HEK293 (cell line): ENCODE measurements at regions not wholly inside any gene's neighbourhood (a gene's known extent, or its start where the extent isn't known, plus 50 kb on each side); places are given as distances from the start of the nearest gene placed in this dataset.

ENCODE experiments used
- CTCF ChIA-PET: fragments of 350-600 bp; formaldehyde crosslinking; extraction: SDS; loops from one replicate; lab custom pipeline; 2021; ENCODE audit warnings: antibody characterized with exemption; lab: Yijun Ruan, JAX
- POLR2A ChIA-PET: fragments of 300-600 bp; formaldehyde crosslinking; extraction: SDS; loops from one replicate; lab custom pipeline; 2020; ENCODE audit warnings: antibody characterized with exemption, inconsistent platforms; lab: Yijun Ruan, JAX
- H3K27ac ChIP-seq: fragments of 200-500 bp; sonication (Bioruptor generic); 2 replicates; pipeline ENCODE4 v1.5.1; 2014; ENCODE audit warnings: low read depth, low read length, control low read depth, inconsistent platforms; ENCODE audit errors: extremely low read depth
- H3K36me3 ChIP-seq, 2 experiments: fragments of 200-500 bp in 1 of 2; sonication (Bioruptor generic) in 1 of 2; 1 replicate in 1 of 2; 2 replicates in 1 of 2; pipeline ENCODE4 v1.5.1; 2014 to 2017; ENCODE audit warnings: inconsistent platforms in 2 of 2, low read length in 2 of 2; ENCODE audit not compliant: control insufficient read depth in 2 of 2, insufficient read depth in 1 of 2
- H3K4me1 ChIP-seq: fragments of 200-500 bp; sonication (Bioruptor generic); 2 replicates; pipeline ENCODE4 v1.5.1; 2014; ENCODE audit warnings: mild to moderate bottlenecking, low read length, inconsistent platforms; ENCODE audit not compliant: control insufficient read depth, insufficient read depth
- H3K4me3 ChIP-seq: 2 replicates; pipeline ENCODE4 v1.5.1; 2011; ENCODE audit warnings: low read depth, mild to moderate bottlenecking, control low read depth, low read length, moderate library complexity
- H3K9me3 ChIP-seq: fragments of 200-500 bp; sonication (Bioruptor generic); 2 replicates; pipeline ENCODE4 v1.5.1; 2014; ENCODE audit warnings: low read depth, low read length, inconsistent platforms; ENCODE audit not compliant: control insufficient read depth, insufficient read depth
- KLF8 ChIP-seq: fragments of 450-650 bp; formaldehyde crosslinking; IDR thresholded peaks from 2 replicates; pipeline ENCODE4 v1.5.1; 2016; ENCODE audit warnings: missing biosample characterization, missing genetic modification characterization
- SP7 ChIP-seq: fragments of 450-650 bp; formaldehyde crosslinking; IDR thresholded peaks from 2 replicates; pipeline ENCODE4 v1.5.1; 2016; ENCODE audit warnings: missing biosample characterization, missing genetic modification characterization
- ZBTB1 ChIP-seq: fragments of 450-650 bp; formaldehyde crosslinking; IDR thresholded peaks from 2 replicates; pipeline ENCODE4 v1.5.1; 2016; ENCODE audit warnings: missing biosample characterization, missing genetic modification characterization
- ZFP37 ChIP-seq: fragments of 450-650 bp; formaldehyde crosslinking; IDR thresholded peaks from 2 replicates; pipeline ENCODE4 v1.5.1; 2016; ENCODE audit warnings: missing biosample characterization, missing genetic modification characterization
- ZNF155 ChIP-seq: fragments of 450-650 bp; formaldehyde crosslinking; IDR thresholded peaks from 2 replicates; pipeline ENCODE4 v1.5.1; 2016; ENCODE audit warnings: missing biosample characterization, missing genetic modification characterization
- ZNF214 ChIP-seq: fragments of 450-650 bp; formaldehyde crosslinking; IDR thresholded peaks from 2 replicates; pipeline ENCODE4 v1.5.1; 2017; ENCODE audit warnings: missing biosample characterization, mild to moderate bottlenecking, missing genetic modification characterization, borderline replicate concordance
- ZNF23 ChIP-seq: fragments of 450-650 bp; formaldehyde crosslinking; IDR thresholded peaks from 2 replicates; pipeline ENCODE4 v1.5.1; 2016; ENCODE audit warnings: missing biosample characterization, missing genetic modification characterization, borderline replicate concordance
- ZNF239 ChIP-seq: fragments of 450-650 bp; formaldehyde crosslinking; IDR thresholded peaks from 2 replicates; pipeline ENCODE4 v1.5.1; 2016; ENCODE audit warnings: missing biosample characterization, missing genetic modification characterization
- ZNF350 ChIP-seq: fragments of 450-650 bp; formaldehyde crosslinking; IDR thresholded peaks from 2 replicates; pipeline ENCODE4 v1.5.0; 2017; ENCODE audit warnings: missing biosample characterization, mild to moderate bottlenecking, missing genetic modification characterization
- ZNF530 ChIP-seq: fragments of 450-650 bp; formaldehyde crosslinking; IDR thresholded peaks from 2 replicates; pipeline ENCODE4 v1.5.1; 2016; ENCODE audit warnings: low read depth, missing biosample characterization, missing genetic modification characterization
- ZNF561 ChIP-seq: fragments of 450-650 bp; IDR thresholded peaks from 2 replicates; pipeline ENCODE4 v1.5.1; 2018; ENCODE audit warnings: missing biosample characterization, missing genetic modification characterization, borderline replicate concordance
- ZNF600 ChIP-seq: fragments of 450-650 bp; formaldehyde crosslinking; IDR thresholded peaks from 2 replicates; pipeline ENCODE4 v1.5.1; 2016; ENCODE audit warnings: missing biosample characterization, missing genetic modification characterization
- ZNF768 ChIP-seq: fragments of 450-650 bp; formaldehyde crosslinking; IDR thresholded peaks from 2 replicates; pipeline ENCODE4 v1.5.1; 2018; ENCODE audit warnings: missing biosample characterization, mild to moderate bottlenecking, missing genetic modification characterization
- ZSCAN16 ChIP-seq: fragments of 450-650 bp; formaldehyde crosslinking; IDR thresholded peaks from 2 replicates; pipeline ENCODE4 v1.5.1; 2016; ENCODE audit warnings: missing biosample characterization, missing genetic modification characterization
- TF ChIP-seq, protein P1 (sequence below): fragments of 450-650 bp; formaldehyde crosslinking; IDR thresholded peaks from 2 replicates; pipeline ENCODE4 v1.5.1; 2016; ENCODE audit warnings: missing biosample characterization, missing genetic modification characterization
- TF ChIP-seq, protein P2 (sequence below): fragments of 450-650 bp; formaldehyde crosslinking; IDR thresholded peaks from 2 replicates; pipeline ENCODE4 v1.5.1; 2016; ENCODE audit warnings: missing biosample characterization, missing genetic modification characterization
- TF ChIP-seq, protein P3 (sequence below): fragments of 450-650 bp; IDR thresholded peaks from 2 replicates; pipeline ENCODE4 v1.5.1; 2018; ENCODE audit warnings: missing biosample characterization, missing genetic modification characterization
- TF ChIP-seq, protein P4 (sequence below): fragments of 450-650 bp; formaldehyde crosslinking; IDR thresholded peaks from 2 replicates; pipeline ENCODE4 v1.5.1; 2016; ENCODE audit warnings: missing biosample characterization, missing genetic modification characterization
- TF ChIP-seq, protein P5 (sequence below): fragments of 450-650 bp; formaldehyde crosslinking; IDR thresholded peaks from 2 replicates; pipeline ENCODE4 v1.5.1; 2017; ENCODE audit warnings: missing biosample characterization, missing genetic modification characterization

DNA sequence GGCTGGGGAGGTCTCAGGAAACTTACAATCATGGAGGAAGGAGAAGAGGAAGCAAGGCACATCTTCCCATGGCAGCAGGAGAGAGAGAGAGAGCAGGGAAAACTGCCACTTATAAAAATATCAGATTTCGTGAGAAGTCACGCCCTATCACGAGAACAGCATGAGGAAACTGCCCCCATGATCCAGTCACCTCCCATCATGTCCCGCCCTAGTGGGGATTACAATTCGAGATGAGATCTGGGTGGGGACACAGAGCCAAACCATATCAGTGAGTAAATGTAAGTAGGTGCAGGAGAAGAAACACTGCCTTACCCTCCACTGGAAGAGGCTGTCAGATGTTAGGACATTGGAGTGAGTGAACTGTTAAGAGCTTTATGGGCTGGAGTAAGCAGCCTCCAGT, 270.4 kb downstream of the TFAP2C start (continued):
- TF ChIP-seq ZNF530 (tag by site-specific recombination) (no peak), ZNF600 (tag by site-specific recombination) (no peak), ZSCAN16 (tag by site-specific recombination) (no peak), ZNF239 (tag by site-specific recombination) (no peak), SP7 (tag by site-specific recombination) (0 out of 2 replicates have a peak, but pooled peaks have one; percentile 18), ZNF214 (tag by site-specific recombination) (no peak)
- TF ChIP-seq, protein P1, sequence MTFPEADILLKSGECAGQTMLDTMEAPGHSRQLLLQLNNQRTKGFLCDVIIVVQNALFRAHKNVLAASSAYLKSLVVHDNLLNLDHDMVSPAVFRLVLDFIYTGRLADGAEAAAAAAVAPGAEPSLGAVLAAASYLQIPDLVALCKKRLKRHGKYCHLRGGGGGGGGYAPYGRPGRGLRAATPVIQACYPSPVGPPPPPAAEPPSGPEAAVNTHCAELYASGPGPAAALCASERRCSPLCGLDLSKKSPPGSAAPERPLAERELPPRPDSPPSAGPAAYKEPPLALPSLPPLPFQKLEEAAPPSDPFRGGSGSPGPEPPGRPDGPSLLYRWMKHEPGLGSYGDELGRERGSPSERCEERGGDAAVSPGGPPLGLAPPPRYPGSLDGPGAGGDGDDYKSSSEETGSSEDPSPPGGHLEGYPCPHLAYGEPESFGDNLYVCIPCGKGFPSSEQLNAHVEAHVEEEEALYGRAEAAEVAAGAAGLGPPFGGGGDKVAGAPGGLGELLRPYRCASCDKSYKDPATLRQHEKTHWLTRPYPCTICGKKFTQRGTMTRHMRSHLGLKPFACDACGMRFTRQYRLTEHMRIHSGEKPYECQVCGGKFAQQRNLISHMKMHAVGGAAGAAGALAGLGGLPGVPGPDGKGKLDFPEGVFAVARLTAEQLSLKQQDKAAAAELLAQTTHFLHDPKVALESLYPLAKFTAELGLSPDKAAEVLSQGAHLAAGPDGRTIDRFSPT (tag by site-specific recombination): no peak

DNA sequence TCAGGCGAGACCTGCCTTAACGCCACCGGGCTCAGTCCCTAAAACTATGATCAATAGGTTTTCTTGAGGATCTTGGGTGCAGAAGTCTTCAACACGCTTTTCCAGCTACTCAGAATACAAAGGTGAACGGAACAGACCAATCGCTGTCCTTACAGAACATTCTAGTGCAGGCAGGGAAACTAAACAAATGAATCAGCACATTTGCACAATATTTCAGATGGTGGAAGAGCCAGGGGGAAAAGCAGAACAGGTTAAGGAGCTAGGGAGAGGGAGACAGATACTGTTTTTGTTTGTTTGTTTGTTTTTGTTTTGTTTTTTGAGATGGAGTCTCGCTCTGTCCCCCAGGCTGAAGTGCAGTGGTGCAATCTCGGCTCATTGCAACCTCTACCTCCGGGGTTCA, 271.1 kb downstream of the TFAP2C start:
- POLR2A ChIA-PET: no interaction called here
- no peaks in the 10 kb centered on the region for H3K4me1 ChIP-seq
- no peak for TF ChIP-seq ZFP37 (tag by site-specific recombination)
- TF ChIP-seq, protein P2, sequence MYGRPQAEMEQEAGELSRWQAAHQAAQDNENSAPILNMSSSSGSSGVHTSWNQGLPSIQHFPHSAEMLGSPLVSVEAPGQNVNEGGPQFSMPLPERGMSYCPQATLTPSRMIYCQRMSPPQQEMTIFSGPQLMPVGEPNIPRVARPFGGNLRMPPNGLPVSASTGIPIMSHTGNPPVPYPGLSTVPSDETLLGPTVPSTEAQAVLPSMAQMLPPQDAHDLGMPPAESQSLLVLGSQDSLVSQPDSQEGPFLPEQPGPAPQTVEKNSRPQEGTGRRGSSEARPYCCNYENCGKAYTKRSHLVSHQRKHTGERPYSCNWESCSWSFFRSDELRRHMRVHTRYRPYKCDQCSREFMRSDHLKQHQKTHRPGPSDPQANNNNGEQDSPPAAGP (tag by site-specific recombination): no peak
- TF ChIP-seq, protein P3, sequence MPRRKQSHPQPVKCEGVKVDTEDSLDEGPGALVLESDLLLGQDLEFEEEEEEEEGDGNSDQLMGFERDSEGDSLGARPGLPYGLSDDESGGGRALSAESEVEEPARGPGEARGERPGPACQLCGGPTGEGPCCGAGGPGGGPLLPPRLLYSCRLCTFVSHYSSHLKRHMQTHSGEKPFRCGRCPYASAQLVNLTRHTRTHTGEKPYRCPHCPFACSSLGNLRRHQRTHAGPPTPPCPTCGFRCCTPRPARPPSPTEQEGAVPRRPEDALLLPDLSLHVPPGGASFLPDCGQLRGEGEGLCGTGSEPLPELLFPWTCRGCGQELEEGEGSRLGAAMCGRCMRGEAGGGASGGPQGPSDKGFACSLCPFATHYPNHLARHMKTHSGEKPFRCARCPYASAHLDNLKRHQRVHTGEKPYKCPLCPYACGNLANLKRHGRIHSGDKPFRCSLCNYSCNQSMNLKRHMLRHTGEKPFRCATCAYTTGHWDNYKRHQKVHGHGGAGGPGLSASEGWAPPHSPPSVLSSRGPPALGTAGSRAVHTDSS (tag by site-specific recombination): no peak
- no peak for TF ChIP-seq ZBTB1
- TF ChIP-seq, protein P4, sequence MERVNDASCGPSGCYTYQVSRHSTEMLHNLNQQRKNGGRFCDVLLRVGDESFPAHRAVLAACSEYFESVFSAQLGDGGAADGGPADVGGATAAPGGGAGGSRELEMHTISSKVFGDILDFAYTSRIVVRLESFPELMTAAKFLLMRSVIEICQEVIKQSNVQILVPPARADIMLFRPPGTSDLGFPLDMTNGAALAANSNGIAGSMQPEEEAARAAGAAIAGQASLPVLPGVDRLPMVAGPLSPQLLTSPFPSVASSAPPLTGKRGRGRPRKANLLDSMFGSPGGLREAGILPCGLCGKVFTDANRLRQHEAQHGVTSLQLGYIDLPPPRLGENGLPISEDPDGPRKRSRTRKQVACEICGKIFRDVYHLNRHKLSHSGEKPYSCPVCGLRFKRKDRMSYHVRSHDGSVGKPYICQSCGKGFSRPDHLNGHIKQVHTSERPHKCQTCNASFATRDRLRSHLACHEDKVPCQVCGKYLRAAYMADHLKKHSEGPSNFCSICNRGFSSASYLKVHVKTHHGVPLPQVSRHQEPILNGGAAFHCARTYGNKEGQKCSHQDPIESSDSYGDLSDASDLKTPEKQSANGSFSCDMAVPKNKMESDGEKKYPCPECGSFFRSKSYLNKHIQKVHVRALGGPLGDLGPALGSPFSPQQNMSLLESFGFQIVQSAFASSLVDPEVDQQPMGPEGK (tag by site-specific recombination): no peak
- TF ChIP-seq ZNF561 (tag by site-specific recombination): no peak
- TF ChIP-seq ZNF768: no peak
- TF ChIP-seq, protein P5, sequence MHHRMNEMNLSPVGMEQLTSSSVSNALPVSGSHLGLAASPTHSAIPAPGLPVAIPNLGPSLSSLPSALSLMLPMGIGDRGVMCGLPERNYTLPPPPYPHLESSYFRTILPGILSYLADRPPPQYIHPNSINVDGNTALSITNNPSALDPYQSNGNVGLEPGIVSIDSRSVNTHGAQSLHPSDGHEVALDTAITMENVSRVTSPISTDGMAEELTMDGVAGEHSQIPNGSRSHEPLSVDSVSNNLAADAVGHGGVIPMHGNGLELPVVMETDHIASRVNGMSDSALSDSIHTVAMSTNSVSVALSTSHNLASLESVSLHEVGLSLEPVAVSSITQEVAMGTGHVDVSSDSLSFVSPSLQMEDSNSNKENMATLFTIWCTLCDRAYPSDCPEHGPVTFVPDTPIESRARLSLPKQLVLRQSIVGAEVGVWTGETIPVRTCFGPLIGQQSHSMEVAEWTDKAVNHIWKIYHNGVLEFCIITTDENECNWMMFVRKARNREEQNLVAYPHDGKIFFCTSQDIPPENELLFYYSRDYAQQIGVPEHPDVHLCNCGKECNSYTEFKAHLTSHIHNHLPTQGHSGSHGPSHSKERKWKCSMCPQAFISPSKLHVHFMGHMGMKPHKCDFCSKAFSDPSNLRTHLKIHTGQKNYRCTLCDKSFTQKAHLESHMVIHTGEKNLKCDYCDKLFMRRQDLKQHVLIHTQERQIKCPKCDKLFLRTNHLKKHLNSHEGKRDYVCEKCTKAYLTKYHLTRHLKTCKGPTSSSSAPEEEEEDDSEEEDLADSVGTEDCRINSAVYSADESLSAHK (tag by site-specific recombination): no peak
- no peak for TF ChIP-seq ZNF155 (tag by site-specific recombination)
- no peak for TF ChIP-seq KLF8
- no peak for TF ChIP-seq ZNF23 (tag by site-specific recombination)
- TF ChIP-seq ZNF350: no peak
- H3K4me3 ChIP-seq: no peak overlapping the region
- H3K36me3 ChIP-seq: no peaks in the 10 kb centered on the region
- no peaks in the 10 kb centered on the region for H3K9me3 ChIP-seq
- CTCF ChIA-PET: no interaction called here
- no peak overlapping the region for H3K27ac ChIP-seq
